Calu3 (cell line): ENCODE measurements at regions not wholly inside any gene's neighbourhood (a gene's known extent, or its start where the extent isn't known, plus 50 kb on each side); places are given as distances from the start of the nearest gene placed in this dataset.

Experiments
- BruUV-seq: library from RNA; stranded (reverse); fragments of 400-500 nt; replicated peaks from 2 replicates; lab custom pipeline; 2021; lab: Mats Ljungman, UMichigan
- CTCF ChIA-PET: fragments of 300-600 bp; sonication (Branson Sonifier 250); formaldehyde crosslinking; loops from one replicate; lab custom pipeline; 2022; ENCODE audit warnings: antibody characterized with exemption; lab: Charles Lee
- DNase-seq: peaks from one replicate; pipeline ENCODE4 v3.0.0; 2022
- H3K27ac Mint-ChIP-seq: one replicate; pipeline ENCODE4 v1.8.0; 2022; ENCODE audit warnings: mixed read lengths; ENCODE audit not compliant: unreplicated experiment
- H3K27me3 Mint-ChIP-seq: one replicate; pipeline ENCODE4 v1.8.0; 2022; ENCODE audit warnings: mixed read lengths; ENCODE audit not compliant: unreplicated experiment
- H3K36me3 Mint-ChIP-seq: one replicate; pipeline ENCODE4 v1.8.0; 2022; ENCODE audit warnings: mild to moderate bottlenecking, moderate library complexity, mixed read lengths; ENCODE audit not compliant: insufficient read depth, unreplicated experiment
- H3K4me1 Mint-ChIP-seq: one replicate; pipeline ENCODE4 v1.8.0; 2022; ENCODE audit warnings: mild to moderate bottlenecking, low read depth, mixed read lengths; ENCODE audit not compliant: unreplicated experiment
- H3K4me3 Mint-ChIP-seq: one replicate; pipeline ENCODE4 v1.8.0; 2022; ENCODE audit warnings: mild to moderate bottlenecking, low read depth, moderate library complexity, mixed read lengths; ENCODE audit not compliant: unreplicated experiment
- H3K9me3 Mint-ChIP-seq: one replicate; pipeline ENCODE4 v1.8.0; 2022; ENCODE audit warnings: low read depth, mixed read lengths; ENCODE audit not compliant: unreplicated experiment
- intact Hi-C: fragments of 100-400 bp; cut with micrococcal nuclease; formaldehyde crosslinking; loops from one replicate; pipeline ENCODE4 v1.10.0; 2022; ENCODE audit not compliant: unreplicated experiment
- TF ChIP-seq, protein P1 (sequence below): fragments of 200-600 bp; IDR thresholded peaks from one replicate; pipeline ENCODE4 v1.8.0; 2022; ENCODE audit warnings: antibody characterized with exemption; ENCODE audit not compliant: unreplicated experiment

- Mint-ChIP-seq H3K4me1 (no peaks in the 10 kb centered on the region), H3K4me3 (no peak overlapping the region), H3K27ac (no peak overlapping the region), H3K9me3 (no peaks in the 10 kb centered on the region), H3K27me3 (no peaks in the 10 kb centered on the region), H3K36me3 (no peaks in the 10 kb centered on the region)
- DNase-seq: no peak
- BruUV-seq: no TSS peak
- TF ChIP-seq, protein P1, sequence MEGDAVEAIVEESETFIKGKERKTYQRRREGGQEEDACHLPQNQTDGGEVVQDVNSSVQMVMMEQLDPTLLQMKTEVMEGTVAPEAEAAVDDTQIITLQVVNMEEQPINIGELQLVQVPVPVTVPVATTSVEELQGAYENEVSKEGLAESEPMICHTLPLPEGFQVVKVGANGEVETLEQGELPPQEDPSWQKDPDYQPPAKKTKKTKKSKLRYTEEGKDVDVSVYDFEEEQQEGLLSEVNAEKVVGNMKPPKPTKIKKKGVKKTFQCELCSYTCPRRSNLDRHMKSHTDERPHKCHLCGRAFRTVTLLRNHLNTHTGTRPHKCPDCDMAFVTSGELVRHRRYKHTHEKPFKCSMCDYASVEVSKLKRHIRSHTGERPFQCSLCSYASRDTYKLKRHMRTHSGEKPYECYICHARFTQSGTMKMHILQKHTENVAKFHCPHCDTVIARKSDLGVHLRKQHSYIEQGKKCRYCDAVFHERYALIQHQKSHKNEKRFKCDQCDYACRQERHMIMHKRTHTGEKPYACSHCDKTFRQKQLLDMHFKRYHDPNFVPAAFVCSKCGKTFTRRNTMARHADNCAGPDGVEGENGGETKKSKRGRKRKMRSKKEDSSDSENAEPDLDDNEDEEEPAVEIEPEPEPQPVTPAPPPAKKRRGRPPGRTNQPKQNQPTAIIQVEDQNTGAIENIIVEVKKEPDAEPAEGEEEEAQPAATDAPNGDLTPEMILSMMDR: no peak
- intact Hi-C loops: no loop called here
- CTCF ChIA-PET: interaction anchor here (1.0 kb wide), 2 partner anchors 28 to 99 kb away, joined by 3 to 5 read pairs; partner anchors contain the start of gene MACIR
Observed at GRCh38 chr5:103357636-103358035, 99.1 kb downstream of the MACIR start.

DNA sequence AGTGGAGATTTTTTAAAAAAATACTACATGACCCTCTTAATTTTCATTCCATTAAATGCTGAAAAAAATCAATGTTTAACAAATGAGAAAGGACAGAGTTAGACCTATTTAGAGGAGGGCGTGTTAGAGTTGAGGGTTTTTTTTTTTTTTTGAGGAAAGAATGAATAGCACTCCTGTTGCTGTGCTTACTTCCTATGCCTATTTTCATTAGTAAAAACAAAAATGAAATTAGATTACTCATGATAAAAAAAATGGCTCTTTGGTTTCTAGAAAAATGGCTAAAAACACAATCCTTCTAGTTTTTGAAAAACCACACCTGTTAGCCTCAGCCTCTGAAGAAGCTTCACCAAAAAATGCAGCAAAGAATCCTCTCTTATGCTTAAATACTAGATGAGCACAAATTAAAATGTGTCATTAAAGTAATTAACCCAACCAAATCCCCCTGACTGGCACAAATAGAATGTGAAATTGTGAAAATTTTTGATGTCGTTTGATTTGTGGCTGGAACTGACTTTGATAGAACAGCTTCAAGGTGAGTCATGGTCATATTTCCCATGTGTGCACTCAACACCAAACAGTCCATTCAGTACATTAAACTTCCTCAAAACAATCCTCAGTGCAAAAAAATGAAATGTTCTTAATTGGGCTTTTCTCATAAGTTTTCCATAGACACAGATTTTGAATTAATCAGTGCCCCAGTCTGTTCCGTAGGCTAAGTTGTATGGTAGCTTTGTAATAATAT, 98.0 kb downstream of the MACIR start:
- Mint-ChIP-seq H3K27ac (no peak overlapping the region), H3K36me3 (no peaks in the 10 kb centered on the region), H3K4me1 (no peaks in the 10 kb centered on the region), H3K4me3 (no peak overlapping the region), H3K27me3 (no peaks in the 10 kb centered on the region), H3K9me3 (no peaks in the 10 kb centered on the region)
- intact Hi-C loops: no loop called here
- CTCF ChIA-PET: interaction anchor here (0.7 kb wide), 1 partner anchor 105 kb away, joined by 6 read pairs; no protein-coding TSS in a partner anchor
- no peak for DNase-seq
- no TSS peak for BruUV-seq
- TF ChIP-seq, protein P1: no peak

GRCh38 chr5:103355579-103355978, 97.0 kb downstream of the MACIR start:
- CTCF ChIA-PET: interaction anchor here (0.7 kb wide), 1 partner anchor 106 kb away, joined by 6 read pairs; no protein-coding TSS in a partner anchor
- intact Hi-C loops: no loop called here
- TF ChIP-seq, protein P1: no peak
- DNase-seq: no peak
- no peak overlapping the region for H3K27ac Mint-ChIP-seq
- no peaks in the 10 kb centered on the region for H3K4me1 Mint-ChIP-seq
- H3K36me3 Mint-ChIP-seq: no peaks in the 10 kb centered on the region
- no TSS peak for BruUV-seq
- no peak overlapping the region for H3K4me3 Mint-ChIP-seq
- H3K9me3 Mint-ChIP-seq: no peaks in the 10 kb centered on the region
- no peaks in the 10 kb centered on the region for H3K27me3 Mint-ChIP-seq

- no TSS peak for BruUV-seq
- Mint-ChIP-seq H3K27me3 (no peaks in the 10 kb centered on the region), H3K36me3 (no peaks in the 10 kb centered on the region), H3K4me1 (no peaks in the 10 kb centered on the region), H3K27ac (no peak overlapping the region), H3K9me3 (no peaks in the 10 kb centered on the region), H3K4me3 (no peak overlapping the region)
- DNase-seq: no peak
- intact Hi-C loops: no loop called here
- CTCF ChIA-PET: no interaction called here
- TF ChIP-seq, protein P1: no peak
Observed at GRCh38 chr5:103354446-103354845, 95.9 kb downstream of the MACIR start.
